H9 (cell line): ENCODE measurements at regions not wholly inside any gene's neighbourhood (a gene's known extent, or its start where the extent isn't known, plus 50 kb on each side); places are given as distances from the start of the nearest gene placed in this dataset.

Experiments
- DNase-seq: peaks from one replicate; pipeline ENCODE4 v3.0.0-alpha.2; 2017
- H2AFZ ChIP-seq: one replicate; pipeline ENCODE4 v1.6.1; 2013; ENCODE audit warnings: mild to moderate bottlenecking, low read length, control low read depth, moderate library complexity
- H2AK5ac ChIP-seq: 2 replicates; pipeline ENCODE4 v1.6.1; 2013; ENCODE audit warnings: low read length, control low read depth, mixed read lengths; ENCODE audit not compliant: insufficient read length
- H2BK120ac ChIP-seq: one replicate; pipeline ENCODE4 v1.6.1; 2013; ENCODE audit warnings: low read depth, mild to moderate bottlenecking, low read length, control low read depth, inconsistent platforms; ENCODE audit not compliant: poor library complexity, severe bottlenecking
- H2BK12ac ChIP-seq: 2 replicates; pipeline ENCODE4 v1.6.1; 2013; ENCODE audit warnings: low read length, control low read depth, mixed read lengths, low read depth; ENCODE audit not compliant: insufficient read length
- H2BK15ac ChIP-seq: 2 replicates; pipeline ENCODE4 v1.6.1; 2013; ENCODE audit warnings: low read depth, low read length, control low read depth
- H2BK20ac ChIP-seq: one replicate; pipeline ENCODE4 v1.6.1; 2013; ENCODE audit warnings: low read depth, mild to moderate bottlenecking, low read length, control low read depth, inconsistent platforms; ENCODE audit not compliant: poor library complexity, severe bottlenecking
- H2BK5ac ChIP-seq: 2 replicates; pipeline ENCODE4 v1.6.1; 2013; ENCODE audit warnings: low read length, control low read depth, mixed read lengths; ENCODE audit not compliant: insufficient read length
- H3K14ac ChIP-seq: 2 replicates; pipeline ENCODE4 v1.6.1; 2013; ENCODE audit warnings: low read length, control low read depth; ENCODE audit not compliant: insufficient read depth
- H3K18ac ChIP-seq: 2 replicates; pipeline ENCODE4 v1.6.1; 2013; ENCODE audit warnings: low read depth, mild to moderate bottlenecking, mixed read lengths, low read length, control low read depth; ENCODE audit not compliant: insufficient read length
- H3K23ac ChIP-seq: 2 replicates; pipeline ENCODE4 v1.6.1; 2013; ENCODE audit warnings: low read length, control low read depth, mixed read lengths, low read depth; ENCODE audit not compliant: insufficient read length
- H3K23me2 ChIP-seq: 2 replicates; pipeline ENCODE4 v1.6.1; 2013; ENCODE audit warnings: low read depth, mild to moderate bottlenecking, mixed read lengths, low read length, control low read depth; ENCODE audit not compliant: insufficient read length, poor library complexity, severe bottlenecking
- H3K27ac ChIP-seq: 2 replicates; pipeline ENCODE4 v1.5.1; 2013; ENCODE audit warnings: low read length, control low read depth, mixed read lengths, low read depth; ENCODE audit not compliant: insufficient read length
- H3K27me3 ChIP-seq: 2 replicates; pipeline ENCODE4 v1.6.1; 2013; ENCODE audit warnings: low read length, control low read depth, inconsistent platforms; ENCODE audit not compliant: insufficient read depth
- H3K4ac ChIP-seq: 2 replicates; pipeline ENCODE4 v1.6.1; 2013; ENCODE audit warnings: low read depth, mild to moderate bottlenecking, control low read depth, inconsistent platforms, low read length, moderate library complexity
- H3K4me1 ChIP-seq: 2 replicates; pipeline ENCODE4 v1.6.1; 2013; ENCODE audit warnings: low read length, control low read depth, inconsistent platforms; ENCODE audit not compliant: insufficient read depth
- H3K4me2 ChIP-seq: 2 replicates; pipeline ENCODE4 v1.6.1; 2013; ENCODE audit warnings: low read length, control low read depth, mixed read lengths; ENCODE audit not compliant: insufficient read length, insufficient read depth
- H3K56ac ChIP-seq: 2 replicates; pipeline ENCODE4 v1.6.1; 2013; ENCODE audit warnings: low read depth, mild to moderate bottlenecking, mixed read lengths, low read length, control low read depth; ENCODE audit not compliant: insufficient read length
- H3K79me1 ChIP-seq: 2 replicates; pipeline ENCODE4 v1.6.1; 2013; ENCODE audit warnings: low read depth, mild to moderate bottlenecking, moderate library complexity, low read length, control low read depth, inconsistent platforms; ENCODE audit not compliant: insufficient read depth, poor library complexity, severe bottlenecking
- H3K79me2 ChIP-seq: 2 replicates; pipeline ENCODE4 v1.6.1; 2013; ENCODE audit warnings: low read length, control low read depth, inconsistent platforms; ENCODE audit not compliant: insufficient read depth
- H3K9ac ChIP-seq: 2 replicates; pipeline ENCODE4 v1.6.1; 2013; ENCODE audit warnings: low read length, control low read depth, mixed read lengths; ENCODE audit not compliant: insufficient read length; ENCODE audit errors: extremely low read depth
- H3K9me3 ChIP-seq: one replicate; pipeline ENCODE4 v1.6.1; 2013; ENCODE audit warnings: low read depth, low read length, inconsistent platforms; ENCODE audit not compliant: control insufficient read depth
- H3T11ph ChIP-seq: one replicate; pipeline ENCODE4 v1.6.1; 2013; ENCODE audit warnings: mild to moderate bottlenecking, low read length, control low read depth, inconsistent platforms
- H4K20me1 ChIP-seq: one replicate; pipeline ENCODE4 v1.6.1; 2013; ENCODE audit not compliant: control insufficient read depth, insufficient read length, insufficient read depth
- H4K5ac ChIP-seq: 2 replicates; pipeline ENCODE4 v1.6.1; 2013; ENCODE audit warnings: low read depth, mild to moderate bottlenecking, mixed read lengths, low read length, control low read depth; ENCODE audit not compliant: insufficient read length
- H4K8ac ChIP-seq: replicated peaks from 2 replicates; pipeline ENCODE4 v1.6.1; 2013; ENCODE audit warnings: low read length, control low read depth, mixed read lengths, low read depth; ENCODE audit not compliant: insufficient read length
- H4K91ac ChIP-seq: 2 replicates; pipeline ENCODE4 v1.6.1; 2013; ENCODE audit warnings: low read depth, mild to moderate bottlenecking, moderate library complexity, mixed read lengths, low read length, control low read depth; ENCODE audit not compliant: insufficient read length
- H3K27ac Mint-ChIP-seq, 3 experiments: 2 replicates in 2 of 3; 3 replicates in 1 of 3; pipeline ENCODE4 v1.8.0; 2020 to 2021; ENCODE audit warnings: mixed read lengths in 3 of 3, mild to moderate bottlenecking in 1 of 3, moderate library complexity in 1 of 3
- H3K27me3 Mint-ChIP-seq: 2 replicates; pipeline ENCODE4 v1.8.0; 2021; ENCODE audit warnings: low read depth, mild to moderate bottlenecking, moderate library complexity, mixed read lengths
- H3K36me3 Mint-ChIP-seq, 3 experiments: 2 replicates in 2 of 3; 3 replicates in 1 of 3; pipeline ENCODE4 v1.8.0; 2020 to 2021; ENCODE audit warnings: low read depth in 3 of 3, mixed read lengths in 3 of 3; ENCODE audit not compliant: insufficient read depth in 1 of 3
- H3K4me1 Mint-ChIP-seq, 2 experiments: 2 replicates each; pipeline ENCODE4 v1.8.0; 2020; ENCODE audit warnings: mixed read lengths in 2 of 2
- H3K4me3 Mint-ChIP-seq, 2 experiments: 2 replicates in 1 of 2; 3 replicates in 1 of 2; pipeline ENCODE4 v1.8.0; 2020 to 2021; ENCODE audit warnings: mild to moderate bottlenecking in 2 of 2, mixed read lengths in 2 of 2, moderate library complexity in 1 of 2
- H3K9me3 Mint-ChIP-seq, 2 experiments: 2 replicates in 1 of 2; 3 replicates in 1 of 2; pipeline ENCODE4 v1.8.0; 2020; ENCODE audit warnings: mild to moderate bottlenecking in 2 of 2, mixed read lengths in 2 of 2, moderate library complexity in 1 of 2
- CTCF ChIP-seq: fragments of 200-600 bp; sonication (generic); conservative IDR thresholded peaks from 3 replicates; pipeline ENCODE4 v1.8.0; 2021; ENCODE audit warnings: antibody characterized with exemption, mild to moderate bottlenecking
- WGBS: extraction: QIAGEN DNeasy Blood & Tissue Kit; methylation state at CpG from one replicate; pipeline ENCODE4 v1.1.7; 2013; ENCODE audit warnings: missing lambda C conversion rate, low lambda C conversion rate, mixed read lengths; ENCODE audit not compliant: insufficient read length; ENCODE audit errors: extremely low coverage; 5-methylcytosine and 5-hydroxymethylcytosine counted together

GRCh38 chr5:175796536-175797499 lies 74.6 kb upstream of the CPLX2 start:
- H3K4ac ChIP-seq: no peak overlapping the region
- H3K4me2 ChIP-seq: peak overlapping the region; percentile 54
- Mint-ChIP-seq H3K27me3 (peaks cover 55% of the 10 kb centered on the region), H3K27ac (no peak overlapping the region), H3K36me3 (no peaks in the 10 kb centered on the region), H3K9me3 (no peaks in the 10 kb centered on the region), H3K4me3 (peak overlapping the region; percentile 71 to 87), H3K4me1 (peaks cover 28 to 32% of the 10 kb centered on the region in 2 experiments)
- H2BK15ac ChIP-seq: no peak overlapping the region
- H3K14ac ChIP-seq: no peak overlapping the region
- H3K79me1 ChIP-seq: no peaks in the 10 kb centered on the region
- H3K79me2 ChIP-seq: no peaks in the 10 kb centered on the region
- no peak overlapping the region for H2BK12ac ChIP-seq
- no peak overlapping the region for H2BK5ac ChIP-seq
- no peak overlapping the region for H3T11ph ChIP-seq
- no peak overlapping the region for H2BK20ac ChIP-seq
- peaks cover 14% of the 10 kb centered on the region for H3K23me2 ChIP-seq
- H3K23ac ChIP-seq: no peak overlapping the region
- H3K27ac ChIP-seq: no peak overlapping the region
- no peak for TF ChIP-seq CTCF
- peaks cover 7% of the 10 kb centered on the region for H3K27me3 ChIP-seq
- no peak overlapping the region for H4K8ac ChIP-seq
- H3K9me3 ChIP-seq: no peaks in the 10 kb centered on the region
- H2AFZ ChIP-seq: no peak overlapping the region
- H2BK120ac ChIP-seq: no peak overlapping the region
- H3K4me1 ChIP-seq: no peaks in the 10 kb centered on the region
- no peak overlapping the region for H4K5ac ChIP-seq
- H3K9ac ChIP-seq: no peak overlapping the region
- H3K56ac ChIP-seq: no peak overlapping the region
- no peaks in the 10 kb centered on the region for H4K20me1 ChIP-seq
- no CpG with 5 or more reads among the region's 108 CpGs for WGBS
- H2AK5ac ChIP-seq: no peak overlapping the region
- H3K18ac ChIP-seq: no peak overlapping the region
- DNase-seq: peak; percentile 91
- no peak overlapping the region for H4K91ac ChIP-seq
